Urinary bladder (tissue), 3 donors: ENCODE measurements at regions not wholly inside any gene's neighbourhood (a gene's known extent, or its start where the extent isn't known, plus 50 kb on each side); places are given as distances from the start of the nearest gene placed in this dataset.

Experiments used
- DNase-seq: peaks from one replicate; pipeline ENCODE4 v3.0.0-alpha.2; 2015; ENCODE audit errors: extremely low spot score
- H3K27ac ChIP-seq: one replicate; pipeline ENCODE4 v1.5.1; 2013; ENCODE audit warnings: low read depth, mild to moderate bottlenecking, moderate library complexity
- H3K36me3 ChIP-seq: one replicate; pipeline ENCODE4 v1.6.1; 2013; ENCODE audit warnings: mild to moderate bottlenecking, moderate library complexity; ENCODE audit not compliant: insufficient read depth
- H3K4me1 ChIP-seq: one replicate; pipeline ENCODE4 v1.6.1; 2013; ENCODE audit warnings: mild to moderate bottlenecking, moderate library complexity; ENCODE audit not compliant: insufficient read depth
- H3K4me3 ChIP-seq: one replicate; pipeline ENCODE4 v1.5.1; 2013; ENCODE audit warnings: low read depth, low read length
- whole genome bisulfite sequencing: extraction: QIAGEN DNeasy Blood & Tissue Kit; methylation state at CpG from one replicate; pipeline ENCODE4 v1.1.7; 2013; 5-methylcytosine and 5-hydroxymethylcytosine counted together
- donor health status: healthy with polysubstance abuse.
- donor health status: healthy.

GRCh38 chr20:24303393-24304170 is 165.8 kb upstream of the SYNDIG1 start:
- Histone ChIP-seq H3K27ac (no peak overlapping the region), H3K36me3 (no peaks in the 10 kb centered on the region), H3K4me1 (no peaks in the 10 kb centered on the region), H3K4me3 (no peak overlapping the region)
- WGBS, result 80% methylated on average over 14 of the region's 14 CpGs
- DNase-seq, result no peak

GRCh38 chr20:24297993-24298392 is 171.4 kb upstream of the SYNDIG1 start:
- 68% methylated on average over 3 of the region's 3 CpGs for WGBS
- Histone ChIP-seq H3K4me1 (no peaks in the 10 kb centered on the region), H3K36me3 (no peaks in the 10 kb centered on the region), H3K27ac (no peak overlapping the region), H3K4me3 (no peak overlapping the region)
- DNase-seq, result no peak

- DNase-seq, result no peak
- Histone ChIP-seq H3K4me1 (no peaks in the 10 kb centered on the region), H3K36me3 (no peaks in the 10 kb centered on the region), H3K4me3 (no peak overlapping the region), H3K27ac (no peak overlapping the region)
- WGBS, result 66% methylated on average over 6 of the region's 6 CpGs
These were observed 172.8 kb upstream of the SYNDIG1 start for GRCh38 chr20:24296477-24297261.

GRCh38 chr20:24291014-24291413 is 178.4 kb upstream of the SYNDIG1 start:
- H3K36me3 ChIP-seq, result no peaks in the 10 kb centered on the region
- H3K27ac ChIP-seq, result no peak overlapping the region
- no peak overlapping the region for H3K4me3 ChIP-seq
- no peak for DNase-seq
- WGBS, result 79% methylated on average over 3 of the region's 3 CpGs
- no peaks in the 10 kb centered on the region for H3K4me1 ChIP-seq

- Histone ChIP-seq H3K36me3 (no peaks in the 10 kb centered on the region), H3K27ac (no peak overlapping the region), H3K4me1 (no peaks in the 10 kb centered on the region), H3K4me3 (no peak overlapping the region)
- no peak for DNase-seq
- WGBS, result 45% methylated on average over 7 of the region's 7 CpGs
These were observed 179.5 kb upstream of the SYNDIG1 start for GRCh38 chr20:24289737-24290481.

GRCh38 chr20:24283186-24283585 is 186.2 kb upstream of the SYNDIG1 start:
- WGBS, result 83% methylated on average over 5 of the region's 5 CpGs
- Histone ChIP-seq H3K4me1 (no peaks in the 10 kb centered on the region), H3K4me3 (no peak overlapping the region)

GRCh38 chr20:24277196-24277595 is 192.2 kb upstream of the SYNDIG1 start:
- no peak overlapping the region for H3K4me3 ChIP-seq
- no peak for DNase-seq
- H3K36me3 ChIP-seq, result no peaks in the 10 kb centered on the region
- WGBS, result 76% methylated on average over 9 of the region's 9 CpGs
- H3K27ac ChIP-seq, result no peak overlapping the region
- H3K4me1 ChIP-seq, result no peaks in the 10 kb centered on the region

More at GRCh38 chr20:24283186-24283585, 186.2 kb upstream of the SYNDIG1 start:
- H3K27ac ChIP-seq, result no peak overlapping the region
- no peak for DNase-seq
- no peaks in the 10 kb centered on the region for H3K36me3 ChIP-seq

- no peaks in the 10 kb centered on the region for H3K36me3 ChIP-seq
- 48% methylated on average over 3 of the region's 3 CpGs for WGBS
- no peak overlapping the region for H3K27ac ChIP-seq
- no peak overlapping the region for H3K4me3 ChIP-seq
- no peaks in the 10 kb centered on the region for H3K4me1 ChIP-seq
- DNase-seq, result no peak
These were observed 193.3 kb upstream of the SYNDIG1 start for GRCh38 chr20:24275946-24276705.

- Histone ChIP-seq H3K4me1 (no peaks in the 10 kb centered on the region), H3K36me3 (no peaks in the 10 kb centered on the region), H3K27ac (no peak overlapping the region), H3K4me3 (no peak overlapping the region)
- no peak for DNase-seq
These were observed 196.2 kb upstream of the SYNDIG1 start for GRCh38 chr20:24273251-24273650.

GRCh38 chr20:24261351-24261750 is 208.1 kb upstream of the SYNDIG1 start:
- Histone ChIP-seq H3K4me1 (no peaks in the 10 kb centered on the region), H3K27ac (no peak overlapping the region), H3K36me3 (no peaks in the 10 kb centered on the region), H3K4me3 (no peak overlapping the region)
- 56% methylated on average over 3 of the region's 3 CpGs for WGBS
- DNase-seq, result no peak

- Histone ChIP-seq H3K4me1 (no peaks in the 10 kb centered on the region), H3K27ac (no peak overlapping the region), H3K4me3 (no peak overlapping the region), H3K36me3 (no peaks in the 10 kb centered on the region)
- DNase-seq, result no peak
- 93% methylated on average over 3 of the region's 3 CpGs for WGBS
These were observed 212.3 kb upstream of the SYNDIG1 start for GRCh38 chr20:24257171-24257570.

GRCh38 chr20:24256307-24256706 is 213.1 kb upstream of the SYNDIG1 start:
- H3K27ac ChIP-seq, result no peak overlapping the region
- 86% methylated on average over 9 of the region's 9 CpGs for WGBS
- H3K4me3 ChIP-seq, result no peak overlapping the region
- H3K36me3 ChIP-seq, result no peaks in the 10 kb centered on the region
- H3K4me1 ChIP-seq, result no peaks in the 10 kb centered on the region
- DNase-seq, result no peak

GRCh38 chr20:24254480-24254879 is 214.9 kb upstream of the SYNDIG1 start:
- no peak for DNase-seq
- no peaks in the 10 kb centered on the region for H3K36me3 ChIP-seq
- no peak overlapping the region for H3K27ac ChIP-seq
- no peaks in the 10 kb centered on the region for H3K4me1 ChIP-seq
- 86% methylated on average over 3 of the region's 3 CpGs for WGBS
- H3K4me3 ChIP-seq, result no peak overlapping the region
